GM19438 (cell line): ENCODE measurements at regions not wholly inside any gene's neighbourhood (a gene's known extent, or its start where the extent isn't known, plus 50 kb on each side); places are given as distances from the start of the nearest gene placed in this dataset.

ENCODE experiments used
- ATAC-seq: cut with Tn5 transposase; IDR thresholded peaks from one replicate; pipeline ENCODE4 v1.9.1; 2021; ENCODE audit warnings: low read depth; ENCODE audit not compliant: unreplicated experiment

GRCh38 chr10:78945838-78946237 is 122.9 kb upstream of the ZMIZ1 start:
- ATAC-seq = no peak

GRCh38 chr10:78947226-78947625 is 121.5 kb upstream of the ZMIZ1 start:
- no peak for ATAC-seq

GRCh38 chr10:78947733-78948132 is 121.0 kb upstream of the ZMIZ1 start:
- ATAC-seq = no peak

GRCh38 chr10:78948621-78949030 is 120.1 kb upstream of the ZMIZ1 start:
- ATAC-seq = no peak

- ATAC-seq = no peak
Observed at GRCh38 chr10:78950656-78951587, 117.8 kb upstream of the ZMIZ1 start.

GRCh38 chr10:78952030-78952429 is 116.7 kb upstream of the ZMIZ1 start:
- ATAC-seq = no peak

GRCh38 chr10:78952686-78953085 is 116.1 kb upstream of the ZMIZ1 start:
- ATAC-seq = no peak

- ATAC-seq = no peak
Observed at GRCh38 chr10:78953113-78953798, 115.5 kb upstream of the ZMIZ1 start.

- ATAC-seq = no peak
Observed at GRCh38 chr10:78953799-78954297, 114.9 kb upstream of the ZMIZ1 start.

- no peak for ATAC-seq
Observed at GRCh38 chr10:78954689-78955088, 114.1 kb upstream of the ZMIZ1 start.

GRCh38 chr10:78955206-78955605 is 113.6 kb upstream of the ZMIZ1 start:
- ATAC-seq = no peak

GRCh38 chr10:78956391-78956790 is 112.4 kb upstream of the ZMIZ1 start:
- ATAC-seq = no peak

- ATAC-seq = no peak
Observed at GRCh38 chr10:78957471-78958039, 111.2 kb upstream of the ZMIZ1 start.

GRCh38 chr10:78959217-78959923 is 109.4 kb upstream of the ZMIZ1 start:
- no peak for ATAC-seq

GRCh38 chr10:78959924-78960285 is 108.9 kb upstream of the ZMIZ1 start:
- no peak for ATAC-seq

GRCh38 chr10:78960316-78960800 is 108.4 kb upstream of the ZMIZ1 start:
- ATAC-seq = no peak

GRCh38 chr10:78961760-78962159 is 107.0 kb upstream of the ZMIZ1 start:
- ATAC-seq = no peak

GRCh38 chr10:78963074-78964034 is 105.4 kb upstream of the ZMIZ1 start:
- no peak for ATAC-seq

GRCh38 chr10:78964274-78964951 is 104.4 kb upstream of the ZMIZ1 start:
- ATAC-seq = no peak
